Thyroid gland (tissue), 4 donors: ENCODE measurements at regions not wholly inside any gene's neighbourhood (a gene's known extent, or its start where the extent isn't known, plus 50 kb on each side); places are given as distances from the start of the nearest gene placed in this dataset.

ENCODE experiments used
- CTCF ChIP-seq, 6 experiments: fragments of 200-600 bp in 3 of 6; fragments of 450-650 bp in 3 of 6; sonication (generic) in 3 of 6; IDR thresholded peaks; one replicate each; pipeline ENCODE4 v1.5.1; 2016 to 2019; ENCODE audit warnings: antibody characterized with exemption in 6 of 6, mild to moderate bottlenecking in 2 of 6, inconsistent platforms in 1 of 6, moderate library complexity in 1 of 6
- POLR2A ChIP-seq, 2 donors: fragments of 450-650 bp; IDR thresholded peaks; one replicate each; pipeline ENCODE4 v1.6.1; 2017; ENCODE audit warnings: antibody characterized with exemption in 2 of 2, mild to moderate bottlenecking in 2 of 2, moderate library complexity in 1 of 2

DNA sequence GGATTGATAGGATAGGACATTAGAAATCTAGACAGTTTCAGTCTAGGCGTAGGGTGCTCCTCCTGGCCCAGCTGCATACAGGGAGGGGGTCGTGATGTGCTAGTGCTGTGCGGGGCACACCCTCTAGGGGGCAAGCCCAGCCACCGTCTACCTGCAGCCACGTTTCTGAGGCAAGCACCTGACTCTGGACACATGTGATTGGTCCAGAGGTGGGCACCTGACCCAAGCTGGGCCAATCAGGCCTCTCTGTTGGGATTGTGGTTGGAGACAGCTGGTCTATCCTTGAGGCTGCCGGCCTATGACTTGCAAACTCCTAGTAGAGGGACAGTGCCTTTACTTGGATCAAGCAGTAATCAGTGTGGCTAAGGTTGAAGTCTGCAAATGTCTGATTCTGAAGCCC lies 317.1 kb downstream of the BMP7 start:
- TF ChIP-seq CTCF (IDR thresholded peaks at IDR 0.05) (no peak), POLR2A (IDR thresholded peaks at IDR 0.05) (no peak)
